Stomach (tissue), 4 donors: ENCODE measurements at regions not wholly inside any gene's neighbourhood (a gene's known extent, or its start where the extent isn't known, plus 50 kb on each side); places are given as distances from the start of the nearest gene placed in this dataset.

ENCODE experiments used
- POLR2A ChIP-seq, 4 donors: fragments of 450-650 bp; IDR thresholded peaks; one replicate each; pipeline ENCODE4 v1.6.1; 2016; ENCODE audit warnings: antibody characterized with exemption in 4 of 4, control low read depth in 2 of 4, mild to moderate bottlenecking in 1 of 4, moderate library complexity in 1 of 4
- TF ChIP-seq, protein P1 (sequence below), 7 experiments: fragments of 450-650 bp in 4 of 7; fragments of 200-600 bp in 3 of 7; sonication (generic) in 3 of 7; IDR thresholded peaks; one replicate each; pipeline ENCODE4 v1.5.1; 2016 to 2019; ENCODE audit warnings: antibody characterized with exemption in 7 of 7, control low read depth in 2 of 7, mild to moderate bottlenecking in 1 of 7

DNA sequence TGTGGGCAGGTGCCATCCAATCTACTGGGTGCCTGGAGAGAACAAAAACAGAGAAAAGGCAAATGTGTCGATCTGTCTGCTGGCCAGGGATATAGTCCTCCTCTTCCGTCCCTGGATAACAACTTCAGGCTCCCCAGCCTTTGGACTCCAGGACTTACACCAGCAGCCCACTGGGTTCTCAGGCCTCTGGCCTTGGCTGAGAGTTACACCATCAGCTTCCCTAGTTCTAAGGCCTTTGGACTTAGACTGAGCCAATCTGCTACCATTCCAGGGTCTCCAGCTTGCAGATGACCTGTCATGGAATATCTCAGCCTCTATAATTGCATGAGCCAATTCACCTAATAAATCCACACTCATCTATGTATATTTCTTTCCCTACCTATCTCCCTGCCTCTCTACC lies 460.9 kb upstream of the ADAMTS9 start:
- no peak for TF ChIP-seq POLR2A (IDR thresholded peaks at IDR 0.05)
- TF ChIP-seq, protein P1, sequence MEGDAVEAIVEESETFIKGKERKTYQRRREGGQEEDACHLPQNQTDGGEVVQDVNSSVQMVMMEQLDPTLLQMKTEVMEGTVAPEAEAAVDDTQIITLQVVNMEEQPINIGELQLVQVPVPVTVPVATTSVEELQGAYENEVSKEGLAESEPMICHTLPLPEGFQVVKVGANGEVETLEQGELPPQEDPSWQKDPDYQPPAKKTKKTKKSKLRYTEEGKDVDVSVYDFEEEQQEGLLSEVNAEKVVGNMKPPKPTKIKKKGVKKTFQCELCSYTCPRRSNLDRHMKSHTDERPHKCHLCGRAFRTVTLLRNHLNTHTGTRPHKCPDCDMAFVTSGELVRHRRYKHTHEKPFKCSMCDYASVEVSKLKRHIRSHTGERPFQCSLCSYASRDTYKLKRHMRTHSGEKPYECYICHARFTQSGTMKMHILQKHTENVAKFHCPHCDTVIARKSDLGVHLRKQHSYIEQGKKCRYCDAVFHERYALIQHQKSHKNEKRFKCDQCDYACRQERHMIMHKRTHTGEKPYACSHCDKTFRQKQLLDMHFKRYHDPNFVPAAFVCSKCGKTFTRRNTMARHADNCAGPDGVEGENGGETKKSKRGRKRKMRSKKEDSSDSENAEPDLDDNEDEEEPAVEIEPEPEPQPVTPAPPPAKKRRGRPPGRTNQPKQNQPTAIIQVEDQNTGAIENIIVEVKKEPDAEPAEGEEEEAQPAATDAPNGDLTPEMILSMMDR (IDR thresholded peaks at IDR 0.05) = no peak
